Prostate gland (tissue), 2 donors: ENCODE measurements at regions not wholly inside any gene's neighbourhood (a gene's known extent, or its start where the extent isn't known, plus 50 kb on each side); places are given as distances from the start of the nearest gene placed in this dataset.

Experiments
- DNase-seq: peaks from one replicate; pipeline ENCODE4 v3.0.0-alpha.2; 2019; ENCODE audit warnings: low spot score
- H3K27ac ChIP-seq, 2 donors: fragments of 200-600 bp; sonication (generic); 2 replicates each; pipeline ENCODE4 v1.5.1; 2017 to 2019
- H3K27me3 ChIP-seq: fragments of 200-600 bp; sonication (generic); replicated peaks from 2 replicates; pipeline ENCODE4 v1.5.1; 2019; ENCODE audit not compliant: insufficient read depth
- H3K36me3 ChIP-seq, 2 donors: fragments of 200-600 bp; sonication (generic); 1 replicate in 1 of 2; 2 replicates in 1 of 2; pipeline versions ENCODE4 v1.5.1 to v1.8.1; 2017 to 2019
- H3K4me1 ChIP-seq: fragments of 200-600 bp; sonication (generic); replicated peaks from 2 replicates; pipeline ENCODE4 v1.5.1; 2019
- H3K4me3 ChIP-seq, 2 donors: fragments of 200-600 bp; sonication (generic); 2 replicates each; pipeline ENCODE4 v1.5.1; 2017 to 2019
- H3K9me3 ChIP-seq: fragments of 200-600 bp; sonication (generic); 2 replicates; pipeline ENCODE4 v1.5.1; 2017
- POLR2A ChIP-seq: fragments of 450-650 bp; IDR thresholded peaks from one replicate; pipeline ENCODE4 v1.6.1; 2016; ENCODE audit warnings: antibody characterized with exemption, mild to moderate bottlenecking
- POLR2AphosphoS5 ChIP-seq: sonication (generic); formaldehyde crosslinking; IDR thresholded peaks from one replicate; pipeline ENCODE4 v1.6.1; 2017; ENCODE audit warnings: antibody characterized with exemption
- WGBS: methylation state at CpG from one replicate; pipeline ENCODE4 v1.1.5; 2018; 5-methylcytosine and 5-hydroxymethylcytosine counted together
- intact Hi-C: fragments of 100-400 bp; cut with DNase I; formaldehyde crosslinking; loops from one replicate; pipeline ENCODE4 v1.14.2; 2022
- TF ChIP-seq, protein P1 (sequence below), 4 experiments: fragments of 200-600 bp in 2 of 4; fragments of 450-650 bp in 2 of 4; sonication (generic) in 2 of 4; IDR thresholded peaks; 1 replicate in 3 of 4; 2 replicates in 1 of 4; pipeline ENCODE4 v1.5.1; 2016 to 2019; ENCODE audit warnings: antibody characterized with exemption in 4 of 4, mild to moderate bottlenecking in 2 of 4, moderate library complexity in 2 of 4

DNA sequence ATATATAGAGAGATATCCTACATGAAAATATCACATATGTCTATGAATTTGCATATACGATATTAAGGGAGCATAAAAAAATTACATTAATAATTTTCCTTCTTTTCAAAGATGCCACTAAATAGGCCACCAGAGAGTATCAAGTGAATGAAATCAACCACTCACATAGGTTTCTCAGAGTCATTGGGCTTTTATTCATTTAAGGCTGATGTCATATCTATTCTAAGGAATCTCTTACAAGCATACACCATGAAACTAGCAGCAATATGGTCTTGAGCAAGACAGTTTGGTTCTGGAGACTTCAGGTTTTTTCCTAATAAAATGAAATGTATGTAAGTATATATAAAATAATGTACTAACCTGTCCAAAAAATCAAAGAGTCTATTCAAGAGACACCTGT is 420.4 kb downstream of the PLA2G4A start:
- Histone ChIP-seq H3K4me3 (no peak overlapping the region), H3K27ac (no peak overlapping the region), H3K36me3 (no peaks in the 10 kb centered on the region), H3K9me3 (no peaks in the 10 kb centered on the region), H3K4me1 (no peaks in the 10 kb centered on the region), H3K27me3 (no peaks in the 10 kb centered on the region)
- WGBS = 95% methylated on average over 1 of the region's 1 CpG
- TF ChIP-seq POLR2AphosphoS5 = no peak
- TF ChIP-seq POLR2A = no peak
- TF ChIP-seq, protein P1, sequence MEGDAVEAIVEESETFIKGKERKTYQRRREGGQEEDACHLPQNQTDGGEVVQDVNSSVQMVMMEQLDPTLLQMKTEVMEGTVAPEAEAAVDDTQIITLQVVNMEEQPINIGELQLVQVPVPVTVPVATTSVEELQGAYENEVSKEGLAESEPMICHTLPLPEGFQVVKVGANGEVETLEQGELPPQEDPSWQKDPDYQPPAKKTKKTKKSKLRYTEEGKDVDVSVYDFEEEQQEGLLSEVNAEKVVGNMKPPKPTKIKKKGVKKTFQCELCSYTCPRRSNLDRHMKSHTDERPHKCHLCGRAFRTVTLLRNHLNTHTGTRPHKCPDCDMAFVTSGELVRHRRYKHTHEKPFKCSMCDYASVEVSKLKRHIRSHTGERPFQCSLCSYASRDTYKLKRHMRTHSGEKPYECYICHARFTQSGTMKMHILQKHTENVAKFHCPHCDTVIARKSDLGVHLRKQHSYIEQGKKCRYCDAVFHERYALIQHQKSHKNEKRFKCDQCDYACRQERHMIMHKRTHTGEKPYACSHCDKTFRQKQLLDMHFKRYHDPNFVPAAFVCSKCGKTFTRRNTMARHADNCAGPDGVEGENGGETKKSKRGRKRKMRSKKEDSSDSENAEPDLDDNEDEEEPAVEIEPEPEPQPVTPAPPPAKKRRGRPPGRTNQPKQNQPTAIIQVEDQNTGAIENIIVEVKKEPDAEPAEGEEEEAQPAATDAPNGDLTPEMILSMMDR (IDR thresholded peaks at IDR 0.05) = no peak
- no peak for DNase-seq
- intact Hi-C loops = no loop called here

DNA sequence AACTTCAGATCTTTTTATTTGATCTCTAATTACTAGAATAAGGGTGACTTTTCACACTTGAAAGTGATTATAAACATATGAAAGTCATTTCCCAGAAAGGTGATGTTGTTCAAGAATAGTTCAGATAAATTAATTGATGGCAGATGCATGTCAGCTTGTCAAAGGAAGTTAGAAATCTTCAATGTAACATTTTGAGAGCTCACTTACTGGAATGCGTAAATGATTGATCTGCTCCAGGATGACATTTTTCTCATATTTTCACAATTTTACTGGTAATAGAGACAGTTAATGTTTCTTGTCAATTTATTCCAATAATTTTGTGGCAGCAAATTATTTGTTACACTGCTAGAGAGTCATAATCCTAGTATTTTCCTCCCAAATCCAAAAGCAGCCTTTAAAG is 424.2 kb downstream of the PLA2G4A start:
- DNase-seq = no peak
- WGBS = 97% methylated on average over 1 of the region's 1 CpG
- intact Hi-C loops = no loop called here

DNA sequence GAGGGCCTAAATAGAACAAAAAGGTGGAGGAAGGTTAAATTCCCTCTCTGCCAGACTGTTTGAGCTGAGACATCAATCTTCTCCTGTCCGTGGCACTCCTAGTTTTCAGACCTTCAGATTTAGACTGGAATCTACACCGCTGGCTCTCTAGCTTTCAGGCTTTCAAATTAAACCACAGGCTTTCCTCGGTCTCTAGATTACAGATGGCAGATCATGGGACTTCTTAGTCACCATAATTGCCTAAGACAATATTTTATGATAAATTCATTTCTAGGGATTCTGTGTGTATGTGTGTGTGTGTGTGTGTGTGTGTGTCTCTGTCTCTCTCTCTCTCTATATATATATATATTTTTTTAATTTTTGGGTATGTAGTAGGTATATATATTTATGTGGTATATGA is 428.7 kb downstream of the PLA2G4A start:
- no peaks in the 10 kb centered on the region for H3K4me1 ChIP-seq
- intact Hi-C loops = no loop called here
- WGBS = 85% methylated on average over 3 of the region's 3 CpGs
- H3K9me3 ChIP-seq = no peaks in the 10 kb centered on the region
- no peaks in the 10 kb centered on the region for H3K36me3 ChIP-seq
- H3K27ac ChIP-seq = no peak overlapping the region
- H3K4me3 ChIP-seq = no peak overlapping the region
- DNase-seq = no peak
- no peaks in the 10 kb centered on the region for H3K27me3 ChIP-seq
- TF ChIP-seq POLR2AphosphoS5 = no peak
- TF ChIP-seq POLR2A = no peak
- TF ChIP-seq, protein P1 (IDR thresholded peaks at IDR 0.05) = no peak

More for the DNA sequence above, 424.2 kb downstream of the PLA2G4A start:
- Histone ChIP-seq H3K27me3 (no peaks in the 10 kb centered on the region), H3K36me3 (no peaks in the 10 kb centered on the region), H3K4me1 (no peaks in the 10 kb centered on the region), H3K9me3 (no peaks in the 10 kb centered on the region), H3K27ac (no peak overlapping the region), H3K4me3 (no peak overlapping the region)
- TF ChIP-seq, protein P1 (IDR thresholded peaks at IDR 0.05) = no peak
- no peak for TF ChIP-seq POLR2AphosphoS5
- no peak for TF ChIP-seq POLR2A

DNA sequence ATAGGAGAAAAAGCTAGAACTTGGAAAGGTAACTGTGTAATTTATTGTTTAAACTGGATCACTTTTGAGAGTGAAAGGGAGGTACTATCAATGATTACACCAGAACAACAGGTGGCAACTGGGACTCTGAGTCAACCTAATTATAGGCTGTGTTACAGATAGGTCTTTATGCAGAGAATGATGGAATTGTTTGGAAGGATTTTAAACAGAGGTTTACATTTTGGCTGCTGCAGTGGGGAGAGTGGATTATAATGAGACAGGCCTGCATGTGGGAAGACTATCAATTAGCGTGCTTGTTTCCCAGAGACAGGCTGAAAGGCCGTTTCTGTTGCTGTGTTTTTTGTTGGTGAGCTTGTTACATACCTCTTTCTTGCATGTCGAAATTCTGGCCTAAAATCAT is 432.9 kb downstream of the PLA2G4A start:
- intact Hi-C loops = no loop called here
- WGBS = 47% methylated on average over 3 of the region's 3 CpGs
- Histone ChIP-seq H3K9me3 (no peaks in the 10 kb centered on the region), H3K36me3 (no peaks in the 10 kb centered on the region), H3K4me3 (no peak overlapping the region), H3K27ac (no peak overlapping the region), H3K4me1 (no peaks in the 10 kb centered on the region), H3K27me3 (no peaks in the 10 kb centered on the region)
- TF ChIP-seq, protein P1 (IDR thresholded peaks at IDR 0.05) = no peak
- TF ChIP-seq POLR2A = no peak
- TF ChIP-seq POLR2AphosphoS5 = no peak
- no peak for DNase-seq

DNA sequence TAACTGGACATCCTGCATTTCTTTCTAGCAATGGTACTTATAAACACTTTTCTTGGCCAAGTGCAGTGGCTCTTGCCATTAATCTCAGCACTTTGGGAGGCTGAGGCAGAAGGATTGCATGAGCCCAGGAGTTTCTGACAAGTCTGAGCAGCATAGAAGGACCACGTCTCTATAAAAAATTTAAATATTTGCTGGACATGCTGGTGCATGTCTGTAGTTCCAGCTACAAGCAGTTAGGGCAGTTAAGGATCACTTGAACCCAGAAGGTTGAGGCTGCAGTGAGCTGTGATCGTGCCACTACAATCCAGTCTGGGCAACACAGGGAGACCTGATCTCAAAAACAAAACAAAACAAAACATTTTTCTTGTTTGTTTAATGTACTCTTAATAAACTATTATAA is 434.0 kb downstream of the PLA2G4A start:
- Histone ChIP-seq H3K27me3 (no peaks in the 10 kb centered on the region), H3K4me3 (no peak overlapping the region), H3K27ac (no peak overlapping the region), H3K9me3 (no peaks in the 10 kb centered on the region), H3K36me3 (no peaks in the 10 kb centered on the region), H3K4me1 (no peaks in the 10 kb centered on the region)
- WGBS = 39% methylated on average over 2 of the region's 2 CpGs
- TF ChIP-seq POLR2AphosphoS5 (no peak), POLR2A (no peak)
- TF ChIP-seq, protein P1 (IDR thresholded peaks at IDR 0.05) = no peak
- intact Hi-C loops = no loop called here
- no peak for DNase-seq
